WERI-Rb-1 (cell line): ENCODE measurements at regions not wholly inside any gene's neighbourhood (a gene's known extent, or its start where the extent isn't known, plus 50 kb on each side); places are given as distances from the start of the nearest gene placed in this dataset.

Experiments used
- DNase-seq: peaks from one replicate; pipeline ENCODE4 v3.0.0-alpha.2; 2020
- H3K27ac ChIP-seq: fragments of 250-450 bp; sonication (Bioruptor Pico); 2 replicates; pipeline ENCODE4 v1.5.1; 2020; ENCODE audit warnings: mild to moderate bottlenecking, moderate library complexity
- H3K27me3 ChIP-seq: fragments of 250-450 bp; sonication (Bioruptor Pico); 2 replicates; pipeline ENCODE4 v1.5.1; 2021; ENCODE audit warnings: mild to moderate bottlenecking, low read depth, moderate library complexity; ENCODE audit not compliant: insufficient read depth, severe bottlenecking
- H3K36me3 ChIP-seq: fragments of 250-450 bp; sonication (Bioruptor Pico); 2 replicates; pipeline ENCODE4 v1.5.1; 2020; ENCODE audit warnings: mild to moderate bottlenecking, moderate library complexity
- H3K4me3 ChIP-seq: 2 replicates; pipeline ENCODE4 v1.5.1; 2011; ENCODE audit warnings: low read depth, mild to moderate bottlenecking, control low read depth, low read length
- H3K9me3 ChIP-seq: fragments of 250-450 bp; sonication (Bioruptor Pico); 2 replicates; pipeline ENCODE4 v1.5.1; 2021; ENCODE audit warnings: mild to moderate bottlenecking, moderate library complexity; ENCODE audit not compliant: severe bottlenecking
- TF ChIP-seq, protein P1 (sequence below): IDR thresholded peaks from 2 replicates; pipeline ENCODE4 v1.5.1; 2011; ENCODE audit warnings: low read depth, mild to moderate bottlenecking, control low read depth, inconsistent platforms, low read length

DNA sequence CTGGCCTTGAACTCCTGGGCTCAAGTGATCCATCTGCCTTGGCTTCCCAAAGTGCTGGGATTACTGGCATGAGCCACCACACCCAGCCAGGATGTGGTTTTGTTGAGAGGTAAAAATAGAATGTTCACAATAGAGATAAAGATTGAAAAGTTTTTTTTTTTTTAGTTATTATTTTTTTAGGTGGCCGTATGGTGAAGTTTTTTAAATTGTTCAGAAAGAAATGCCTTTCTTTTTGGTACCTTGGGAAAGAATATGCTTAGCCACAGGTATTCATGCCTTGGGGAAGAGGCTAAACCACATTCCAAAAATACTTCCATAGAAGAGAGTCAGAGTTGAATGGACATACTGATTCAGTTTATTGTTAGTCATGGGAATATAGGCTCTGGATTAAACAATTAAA is 143.4 kb downstream of the C11orf91 start:
- H3K27ac ChIP-seq: no peak overlapping the region
- H3K36me3 ChIP-seq: no peaks in the 10 kb centered on the region
- H3K27me3 ChIP-seq: no peaks in the 10 kb centered on the region
- TF ChIP-seq, protein P1, sequence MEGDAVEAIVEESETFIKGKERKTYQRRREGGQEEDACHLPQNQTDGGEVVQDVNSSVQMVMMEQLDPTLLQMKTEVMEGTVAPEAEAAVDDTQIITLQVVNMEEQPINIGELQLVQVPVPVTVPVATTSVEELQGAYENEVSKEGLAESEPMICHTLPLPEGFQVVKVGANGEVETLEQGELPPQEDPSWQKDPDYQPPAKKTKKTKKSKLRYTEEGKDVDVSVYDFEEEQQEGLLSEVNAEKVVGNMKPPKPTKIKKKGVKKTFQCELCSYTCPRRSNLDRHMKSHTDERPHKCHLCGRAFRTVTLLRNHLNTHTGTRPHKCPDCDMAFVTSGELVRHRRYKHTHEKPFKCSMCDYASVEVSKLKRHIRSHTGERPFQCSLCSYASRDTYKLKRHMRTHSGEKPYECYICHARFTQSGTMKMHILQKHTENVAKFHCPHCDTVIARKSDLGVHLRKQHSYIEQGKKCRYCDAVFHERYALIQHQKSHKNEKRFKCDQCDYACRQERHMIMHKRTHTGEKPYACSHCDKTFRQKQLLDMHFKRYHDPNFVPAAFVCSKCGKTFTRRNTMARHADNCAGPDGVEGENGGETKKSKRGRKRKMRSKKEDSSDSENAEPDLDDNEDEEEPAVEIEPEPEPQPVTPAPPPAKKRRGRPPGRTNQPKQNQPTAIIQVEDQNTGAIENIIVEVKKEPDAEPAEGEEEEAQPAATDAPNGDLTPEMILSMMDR: no peak
- no peak overlapping the region for H3K4me3 ChIP-seq
- no peak for DNase-seq
- H3K9me3 ChIP-seq: no peaks in the 10 kb centered on the region

- Histone ChIP-seq H3K27me3 (no peaks in the 10 kb centered on the region), H3K27ac (no peak overlapping the region), H3K36me3 (no peaks in the 10 kb centered on the region), H3K4me3 (no peak overlapping the region), H3K9me3 (no peaks in the 10 kb centered on the region)
- TF ChIP-seq, protein P1: no peak
- DNase-seq: no peak
Observed at GRCh38 chr11:33554219-33554618, 146.4 kb downstream of the C11orf91 start.

DNA sequence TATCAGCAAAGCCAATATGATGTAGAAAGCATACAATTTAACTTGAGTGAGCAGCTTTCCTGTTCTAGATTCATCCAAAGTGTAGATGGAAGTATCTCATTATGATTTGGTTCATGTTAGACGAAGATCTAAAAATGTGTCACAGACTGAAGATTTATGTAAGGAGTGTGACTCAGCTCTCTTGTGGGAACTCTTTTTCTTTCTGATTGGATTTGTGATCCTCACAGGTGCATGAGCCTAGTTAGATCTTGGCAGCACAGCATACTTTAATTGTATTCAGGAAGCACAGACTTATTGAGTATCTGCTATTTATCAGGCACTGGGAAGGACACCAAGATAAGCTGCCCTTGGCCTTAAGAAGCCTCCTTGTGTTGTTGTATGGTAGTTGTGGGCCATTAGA is 147.1 kb downstream of the C11orf91 start:
- Histone ChIP-seq H3K9me3 (no peaks in the 10 kb centered on the region), H3K27me3 (no peaks in the 10 kb centered on the region), H3K36me3 (no peaks in the 10 kb centered on the region), H3K27ac (no peak overlapping the region), H3K4me3 (no peak overlapping the region)
- no peak for DNase-seq
- TF ChIP-seq, protein P1: no peak

- H3K27ac ChIP-seq: no peak overlapping the region
- no peak overlapping the region for H3K4me3 ChIP-seq
- no peaks in the 10 kb centered on the region for H3K9me3 ChIP-seq
- TF ChIP-seq, protein P1: no peak
- H3K27me3 ChIP-seq: no peaks in the 10 kb centered on the region
- DNase-seq: no peak
- no peaks in the 10 kb centered on the region for H3K36me3 ChIP-seq
Observed at GRCh38 chr11:33552756-33553155, 147.9 kb downstream of the C11orf91 start.

GRCh38 chr11:33551051-33551450 is 149.6 kb downstream of the C11orf91 start:
- H3K27ac ChIP-seq: no peak overlapping the region
- DNase-seq: no peak

DNA sequence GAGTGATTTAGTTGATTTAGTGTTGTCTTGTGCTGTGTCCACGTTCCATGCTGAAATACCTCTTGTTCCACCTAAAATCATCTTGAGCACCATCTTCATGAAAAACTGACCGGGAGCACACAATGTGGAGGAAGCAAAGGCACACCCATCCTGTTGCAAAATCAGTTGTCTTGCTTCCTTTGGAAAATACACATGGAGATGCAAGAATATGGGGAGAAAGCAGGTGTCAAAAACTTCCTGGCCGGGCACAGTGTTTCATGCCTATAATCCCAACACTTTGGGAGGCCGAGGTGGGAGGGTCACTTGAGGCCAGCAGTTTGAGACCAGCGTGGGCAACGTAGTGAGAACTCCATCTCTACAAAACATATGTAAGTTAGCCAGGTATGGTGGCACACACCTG is 151.1 kb downstream of the C11orf91 start:
- TF ChIP-seq, protein P1: no peak
- DNase-seq: no peak
- no peak overlapping the region for H3K4me3 ChIP-seq
- H3K27me3 ChIP-seq: no peaks in the 10 kb centered on the region
- no peaks in the 10 kb centered on the region for H3K9me3 ChIP-seq
- no peaks in the 10 kb centered on the region for H3K36me3 ChIP-seq
- no peak overlapping the region for H3K27ac ChIP-seq

More at GRCh38 chr11:33551051-33551450, 149.6 kb downstream of the C11orf91 start:
- no peaks in the 10 kb centered on the region for H3K9me3 ChIP-seq
- no peaks in the 10 kb centered on the region for H3K36me3 ChIP-seq
- no peaks in the 10 kb centered on the region for H3K27me3 ChIP-seq
- TF ChIP-seq, protein P1: no peak
- no peak overlapping the region for H3K4me3 ChIP-seq
